Mammary epithelial cell (primary cell): ENCODE measurements at regions not wholly inside any gene's neighbourhood (a gene's known extent, or its start where the extent isn't known, plus 50 kb on each side); places are given as distances from the start of the nearest gene placed in this dataset.

ENCODE experiments used
- EZH2 ChIP-seq: IDR thresholded peaks from 2 replicates; pipeline ENCODE4 v1.6.1; 2012; ENCODE audit warnings: low read length, inconsistent platforms, borderline replicate concordance
- TF ChIP-seq, protein P1 (sequence below), 2 donors: IDR thresholded peaks in 1 of 2; conservative IDR thresholded peaks in 1 of 2; 2 replicates each; pipeline ENCODE4 v1.5.1; 2011 to 2012; ENCODE audit warnings: inconsistent platforms in 2 of 2, low read length in 2 of 2, mild to moderate bottlenecking in 2 of 2, control low read depth in 1 of 2, low read depth in 1 of 2; ENCODE audit not compliant: insufficient read depth in 1 of 2; ENCODE audit errors: extremely low read depth in 1 of 2

DNA sequence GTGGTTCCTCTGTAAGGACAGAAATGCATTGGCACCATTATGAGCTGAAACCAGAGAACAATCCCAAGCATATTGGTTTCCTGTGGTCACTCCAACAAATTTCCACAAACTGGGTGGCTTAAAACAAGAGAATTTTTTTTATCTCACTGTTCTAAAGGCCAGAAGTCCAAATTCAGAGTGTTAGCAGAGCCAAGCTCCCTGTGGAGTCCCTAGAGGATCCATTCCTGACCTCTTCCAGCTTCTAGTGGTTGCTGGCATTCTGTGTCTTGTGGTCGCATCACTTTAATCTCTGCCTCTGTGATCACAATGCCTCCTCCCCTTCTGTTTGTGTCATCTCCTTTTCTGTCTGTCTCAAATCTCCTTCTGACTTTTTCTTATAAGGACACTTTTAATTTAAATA lies 380.3 kb downstream of the NYAP2 start:
- TF ChIP-seq, protein P1, sequence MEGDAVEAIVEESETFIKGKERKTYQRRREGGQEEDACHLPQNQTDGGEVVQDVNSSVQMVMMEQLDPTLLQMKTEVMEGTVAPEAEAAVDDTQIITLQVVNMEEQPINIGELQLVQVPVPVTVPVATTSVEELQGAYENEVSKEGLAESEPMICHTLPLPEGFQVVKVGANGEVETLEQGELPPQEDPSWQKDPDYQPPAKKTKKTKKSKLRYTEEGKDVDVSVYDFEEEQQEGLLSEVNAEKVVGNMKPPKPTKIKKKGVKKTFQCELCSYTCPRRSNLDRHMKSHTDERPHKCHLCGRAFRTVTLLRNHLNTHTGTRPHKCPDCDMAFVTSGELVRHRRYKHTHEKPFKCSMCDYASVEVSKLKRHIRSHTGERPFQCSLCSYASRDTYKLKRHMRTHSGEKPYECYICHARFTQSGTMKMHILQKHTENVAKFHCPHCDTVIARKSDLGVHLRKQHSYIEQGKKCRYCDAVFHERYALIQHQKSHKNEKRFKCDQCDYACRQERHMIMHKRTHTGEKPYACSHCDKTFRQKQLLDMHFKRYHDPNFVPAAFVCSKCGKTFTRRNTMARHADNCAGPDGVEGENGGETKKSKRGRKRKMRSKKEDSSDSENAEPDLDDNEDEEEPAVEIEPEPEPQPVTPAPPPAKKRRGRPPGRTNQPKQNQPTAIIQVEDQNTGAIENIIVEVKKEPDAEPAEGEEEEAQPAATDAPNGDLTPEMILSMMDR (conservative IDR thresholded peaks at IDR 0.05 in 1 of 2, IDR thresholded peaks at IDR 0.05 in 1 of 2; ENCODE audit: extremely low read depth in 1 of 2, insufficient read depth in 1 of 2, low read depth in 1 of 2, low read length in 2 of 2): no peak
- TF ChIP-seq EZH2: no peak
